Natural killer cell (primary cell): ENCODE measurements at regions not wholly inside any gene's neighbourhood (a gene's known extent, or its start where the extent isn't known, plus 50 kb on each side); places are given as distances from the start of the nearest gene placed in this dataset.

ENCODE experiments used
- ATAC-seq, 3 donors: fragments of 150-1000 bp in 2 of 3; fragments of 200-7000 bp in 1 of 3; cut with Tn5 transposase; 1 replicate in 1 of 3; 2 replicates in 2 of 3; pipeline ENCODE4 v1.10.0; 2021; ENCODE audit warnings: mild to moderate bottlenecking in 2 of 3, moderate library complexity in 2 of 3
- DNase-seq, 2 donors: peaks; one replicate each; pipeline versions ENCODE4 v3.0.0 to v3.0.0-alpha.2; 2013 to 2021; ENCODE audit warnings: mixed read lengths in 1 of 2
- H3K27ac ChIP-seq: one replicate; pipeline ENCODE4 v1.5.1; 2013; ENCODE audit warnings: mild to moderate bottlenecking, low read length
- H3K27me3 ChIP-seq: one replicate; pipeline ENCODE4 v1.6.1; 2013; ENCODE audit warnings: low read length; ENCODE audit not compliant: control insufficient read depth, insufficient read depth
- H3K36me3 ChIP-seq: one replicate; pipeline ENCODE4 v1.6.1; 2013; ENCODE audit warnings: low read length; ENCODE audit not compliant: control insufficient read depth, insufficient read depth
- H3K4me1 ChIP-seq: one replicate; pipeline ENCODE4 v1.6.1; 2013; ENCODE audit warnings: low read length; ENCODE audit not compliant: control insufficient read depth, insufficient read depth
- H3K4me3 ChIP-seq: one replicate; pipeline ENCODE4 v1.5.1; 2013; ENCODE audit warnings: low read length
- H3K9me3 ChIP-seq: one replicate; pipeline ENCODE4 v1.6.1; 2013; ENCODE audit warnings: low read length; ENCODE audit not compliant: control insufficient read depth, insufficient read depth
- H3K27ac Mint-ChIP-seq, 2 donors: one replicate each; pipeline ENCODE4 v1.8.0; 2022; ENCODE audit warnings: mild to moderate bottlenecking in 2 of 2, mixed read lengths in 2 of 2, moderate library complexity in 1 of 2
- H3K27me3 Mint-ChIP-seq, 2 donors: one replicate each; pipeline ENCODE4 v1.8.0; 2022; ENCODE audit warnings: low read depth in 2 of 2, mixed read lengths in 2 of 2
- H3K36me3 Mint-ChIP-seq: one replicate; pipeline ENCODE4 v1.8.0; 2022; ENCODE audit warnings: mixed read lengths
- H3K4me1 Mint-ChIP-seq, 2 donors: one replicate each; pipeline ENCODE4 v1.8.0; 2022; ENCODE audit warnings: mixed read lengths in 2 of 2
- H3K4me3 Mint-ChIP-seq: one replicate; pipeline ENCODE4 v1.8.0; 2022; ENCODE audit warnings: mild to moderate bottlenecking, moderate library complexity, mixed read lengths
- H3K9me3 Mint-ChIP-seq, 2 donors: one replicate each; pipeline ENCODE4 v1.8.0; 2022; ENCODE audit warnings: mixed read lengths in 2 of 2
- WGBS: methylation state at CpG from one replicate; pipeline ENCODE4 v1.1.7; 2013; ENCODE audit warnings: missing lambda C conversion rate; ENCODE audit not compliant: insufficient coverage; 5-methylcytosine and 5-hydroxymethylcytosine counted together
- intact Hi-C: fragments of 100-400 bp; cut with micrococcal nuclease; formaldehyde crosslinking; loops from one replicate; pipeline ENCODE4 v1.14.2; 2022
- TF ChIP-seq, protein P1 (sequence below): fragments of 200-600 bp; IDR thresholded peaks from one replicate; pipeline ENCODE4 v1.8.0; 2022; ENCODE audit warnings: antibody characterized with exemption

DNA sequence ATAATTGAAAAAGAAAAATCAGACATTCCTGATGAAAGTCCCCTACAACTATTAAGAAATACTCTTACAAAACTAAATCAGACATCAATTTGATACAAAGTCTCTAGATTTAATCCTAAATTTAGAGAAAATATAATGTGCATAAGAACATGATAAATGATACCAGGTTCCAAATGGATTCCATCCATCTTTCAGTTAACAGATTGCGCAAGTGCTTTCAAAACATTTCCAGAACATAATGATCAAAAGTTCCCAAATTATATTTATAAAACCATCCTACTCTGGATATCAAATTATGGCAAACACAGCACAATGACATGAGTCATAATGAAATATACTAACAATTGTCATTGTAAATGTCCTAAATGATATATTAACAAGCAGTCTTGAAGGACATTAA, 151.0 kb upstream of the GYPC start:
- Mint-ChIP-seq H3K4me1 (no peaks in the 10 kb centered on the region), H3K9me3 (no peaks in the 10 kb centered on the region), H3K4me3 (no peak overlapping the region), H3K27me3 (peaks cover 0 to 7% of the 10 kb centered on the region in 2 donors), H3K36me3 (no peaks in the 10 kb centered on the region), H3K27ac (no peak overlapping the region)
- no peaks in the 10 kb centered on the region for H3K36me3 ChIP-seq
- no peak overlapping the region for H3K27ac ChIP-seq
- TF ChIP-seq, protein P1, sequence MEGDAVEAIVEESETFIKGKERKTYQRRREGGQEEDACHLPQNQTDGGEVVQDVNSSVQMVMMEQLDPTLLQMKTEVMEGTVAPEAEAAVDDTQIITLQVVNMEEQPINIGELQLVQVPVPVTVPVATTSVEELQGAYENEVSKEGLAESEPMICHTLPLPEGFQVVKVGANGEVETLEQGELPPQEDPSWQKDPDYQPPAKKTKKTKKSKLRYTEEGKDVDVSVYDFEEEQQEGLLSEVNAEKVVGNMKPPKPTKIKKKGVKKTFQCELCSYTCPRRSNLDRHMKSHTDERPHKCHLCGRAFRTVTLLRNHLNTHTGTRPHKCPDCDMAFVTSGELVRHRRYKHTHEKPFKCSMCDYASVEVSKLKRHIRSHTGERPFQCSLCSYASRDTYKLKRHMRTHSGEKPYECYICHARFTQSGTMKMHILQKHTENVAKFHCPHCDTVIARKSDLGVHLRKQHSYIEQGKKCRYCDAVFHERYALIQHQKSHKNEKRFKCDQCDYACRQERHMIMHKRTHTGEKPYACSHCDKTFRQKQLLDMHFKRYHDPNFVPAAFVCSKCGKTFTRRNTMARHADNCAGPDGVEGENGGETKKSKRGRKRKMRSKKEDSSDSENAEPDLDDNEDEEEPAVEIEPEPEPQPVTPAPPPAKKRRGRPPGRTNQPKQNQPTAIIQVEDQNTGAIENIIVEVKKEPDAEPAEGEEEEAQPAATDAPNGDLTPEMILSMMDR = no peak
- ATAC-seq (no peak), DNase-seq (no peak)
- 100% methylated on average over 1 of the region's 1 CpG for WGBS
- no peaks in the 10 kb centered on the region for H3K4me1 ChIP-seq
- H3K9me3 ChIP-seq = no peaks in the 10 kb centered on the region
- H3K4me3 ChIP-seq = no peak overlapping the region
- no peaks in the 10 kb centered on the region for H3K27me3 ChIP-seq
- intact Hi-C loops = no loop called here

DNA sequence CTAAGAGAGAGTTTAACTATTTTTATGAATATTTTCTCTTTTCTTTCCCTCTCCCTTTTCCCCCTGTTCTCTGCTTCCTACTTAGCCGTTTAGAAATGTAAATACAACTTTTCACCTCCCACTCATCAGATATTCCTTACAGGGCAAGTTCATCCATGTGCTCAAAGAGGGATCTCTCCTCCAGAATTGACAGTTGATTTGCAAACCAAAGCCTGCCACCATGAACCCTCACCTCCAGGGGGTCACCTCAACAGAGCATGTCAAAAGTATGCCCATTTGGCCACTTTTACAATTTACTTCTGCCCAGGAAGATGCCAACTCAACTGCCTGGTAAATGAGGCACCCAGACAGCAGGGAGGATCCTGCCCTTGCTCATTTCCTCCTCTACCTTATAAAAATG, 149.2 kb upstream of the GYPC start:
- no peaks in the 10 kb centered on the region for H3K9me3 Mint-ChIP-seq
- 52% methylated on average over 1 of the region's 1 CpG for WGBS
- H3K27me3 Mint-ChIP-seq = peaks cover 2 to 8% of the 10 kb centered on the region in 2 donors

DNA sequence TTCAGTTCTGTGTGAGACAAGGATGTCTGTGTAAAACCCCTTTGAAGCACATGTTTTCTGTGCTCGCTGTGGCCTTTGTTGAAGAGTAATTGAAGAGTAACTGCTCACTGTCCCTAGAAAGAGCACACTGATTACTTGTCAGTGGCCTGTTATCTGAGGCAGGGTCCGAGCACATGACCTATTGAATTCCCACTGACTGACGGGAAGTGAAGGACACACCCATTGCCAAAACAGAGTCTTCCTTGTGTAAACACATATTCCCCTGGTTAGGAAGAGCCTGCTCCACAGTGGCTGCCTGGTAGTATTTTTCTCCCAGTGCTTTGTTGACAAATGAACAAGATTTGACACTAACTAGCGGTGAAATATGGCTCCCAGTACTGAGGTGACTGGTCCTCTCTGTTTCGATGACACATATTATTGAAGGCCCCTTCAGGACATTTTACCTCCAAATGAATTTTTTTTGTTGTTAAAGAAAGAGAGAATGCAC, 148.5 kb upstream of the GYPC start:
- intact Hi-C loops = no loop called here
- Mint-ChIP-seq H3K27ac (no peak overlapping the region), H3K4me3 (no peak overlapping the region), H3K9me3 (no peaks in the 10 kb centered on the region), H3K27me3 (peaks cover 7 to 8% of the 10 kb centered on the region in 2 donors), H3K36me3 (no peaks in the 10 kb centered on the region), H3K4me1 (no peaks in the 10 kb centered on the region)
- Histone ChIP-seq H3K4me1 (no peaks in the 10 kb centered on the region), H3K4me3 (no peak overlapping the region), H3K27ac (no peak overlapping the region), H3K36me3 (no peaks in the 10 kb centered on the region), H3K9me3 (no peaks in the 10 kb centered on the region), H3K27me3 (no peaks in the 10 kb centered on the region)
- ATAC-seq (no peak), DNase-seq (no peak)
- TF ChIP-seq, protein P1 = no peak
- 79% methylated on average over 5 of the region's 5 CpGs for WGBS

More for the DNA sequence above, 149.2 kb upstream of the GYPC start:
- no peaks in the 10 kb centered on the region for H3K27me3 ChIP-seq
- H3K4me1 ChIP-seq = no peaks in the 10 kb centered on the region
- ATAC-seq = no peak
- Mint-ChIP-seq H3K4me3 (no peak overlapping the region), H3K4me1 (no peaks in the 10 kb centered on the region), H3K36me3 (no peaks in the 10 kb centered on the region), H3K27ac (no peak overlapping the region)
- no peak overlapping the region for H3K27ac ChIP-seq
- no peak for DNase-seq
- intact Hi-C loops = no loop called here
- TF ChIP-seq, protein P1 = no peak
- no peaks in the 10 kb centered on the region for H3K9me3 ChIP-seq
- H3K36me3 ChIP-seq = no peaks in the 10 kb centered on the region
- no peak overlapping the region for H3K4me3 ChIP-seq

DNA sequence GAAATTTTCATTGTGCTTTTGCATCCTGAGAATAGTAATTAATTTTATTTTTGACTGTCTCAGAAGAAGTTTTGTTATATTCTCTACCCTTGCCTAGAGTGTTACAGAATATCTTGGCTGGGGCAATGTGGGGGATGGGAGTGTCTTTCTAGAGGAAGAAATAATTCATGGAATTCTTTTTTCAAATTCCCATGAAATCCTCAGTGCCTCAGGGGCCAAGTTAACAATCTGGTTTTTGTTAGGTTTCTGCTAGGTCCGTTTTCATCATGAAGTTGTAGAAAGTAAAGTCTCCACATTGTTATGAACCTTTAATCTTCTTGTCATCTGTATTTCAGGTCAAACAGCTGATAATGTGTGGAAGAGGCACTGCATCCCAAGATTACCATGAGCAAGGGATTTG, 145.6 kb upstream of the GYPC start:
- H3K4me3 Mint-ChIP-seq = no peak overlapping the region
- no peaks in the 10 kb centered on the region for H3K4me1 Mint-ChIP-seq
- intact Hi-C loops = no loop called here
- no peaks in the 10 kb centered on the region for H3K36me3 ChIP-seq
- ATAC-seq = no peak
- no peak overlapping the region for H3K27ac ChIP-seq
- no peak overlapping the region for H3K27ac Mint-ChIP-seq
- WGBS = 90% methylated on average over 1 of the region's 1 CpG
- TF ChIP-seq, protein P1 = no peak
- no peaks in the 10 kb centered on the region for H3K9me3 ChIP-seq
- H3K27me3 ChIP-seq = no peaks in the 10 kb centered on the region
- H3K27me3 Mint-ChIP-seq = peaks cover 7 to 8% of the 10 kb centered on the region in 2 donors
- H3K36me3 Mint-ChIP-seq = no peaks in the 10 kb centered on the region
- no peak overlapping the region for H3K4me3 ChIP-seq
- no peaks in the 10 kb centered on the region for H3K4me1 ChIP-seq
- no peak for DNase-seq
- no peaks in the 10 kb centered on the region for H3K9me3 Mint-ChIP-seq
